IPS DF 19.7 (cell line): ENCODE measurements at regions not wholly inside any gene's neighbourhood (a gene's known extent, or its start where the extent isn't known, plus 50 kb on each side); places are given as distances from the start of the nearest gene placed in this dataset.

Experiments
- DNase-seq: peaks from one replicate; pipeline ENCODE4 v3.0.0-alpha.2; 2013; ENCODE audit warnings: low read depth, low spot score

- DNase-seq: no peak
These were observed 575.5 kb downstream of the GBA3 start for GRCh38 chr4:23268072-23268771.

DNA sequence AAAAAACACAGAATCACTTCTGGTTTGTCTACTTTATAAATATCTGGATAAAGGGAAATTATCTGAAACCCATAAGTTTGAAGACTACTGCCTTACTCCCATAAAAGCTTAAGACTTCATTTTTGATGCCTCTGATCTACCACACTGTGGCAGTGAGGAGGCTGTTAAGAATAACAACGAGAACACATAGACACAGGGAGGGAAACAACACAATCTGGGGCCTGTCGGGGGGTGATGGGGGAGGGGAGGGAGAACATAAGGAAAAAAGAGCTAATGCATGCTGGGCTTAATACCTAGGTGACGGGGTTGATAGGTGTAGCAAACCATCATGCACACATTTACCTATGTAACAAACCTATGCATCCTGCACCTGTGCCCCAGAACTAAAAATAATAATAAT, 573.7 kb downstream of the GBA3 start:
- no peak for DNase-seq

- DNase-seq: no peak
These were observed 567.8 kb downstream of the GBA3 start for GRCh38 chr4:23260511-23260910.

GRCh38 chr4:23245203-23245832, 552.6 kb downstream of the GBA3 start:
- DNase-seq: no peak

- no peak for DNase-seq
These were observed 550.2 kb downstream of the GBA3 start for GRCh38 chr4:23242962-23243361.

- no peak for DNase-seq
These were observed 548.7 kb downstream of the GBA3 start for GRCh38 chr4:23241408-23241807.

DNA sequence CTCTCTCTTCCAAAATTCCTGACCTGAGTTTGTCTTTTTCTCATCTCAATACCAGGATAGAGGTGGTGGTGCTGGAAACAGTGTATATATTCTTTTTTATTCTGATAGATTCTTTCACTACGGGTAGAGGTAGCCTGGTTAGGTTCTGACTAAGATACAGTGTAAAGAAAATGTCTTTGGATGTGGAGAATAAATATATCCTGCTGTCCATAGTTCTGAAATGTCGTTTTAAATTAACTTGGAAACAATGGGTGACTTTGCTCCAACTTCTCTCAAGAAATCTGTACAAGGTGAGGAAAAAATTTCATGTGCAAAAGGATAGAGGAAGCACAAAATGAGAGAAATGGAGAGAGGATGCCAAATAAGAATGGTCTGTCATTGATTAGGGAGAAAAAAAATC, 546.1 kb downstream of the GBA3 start:
- DNase-seq: no peak

DNA sequence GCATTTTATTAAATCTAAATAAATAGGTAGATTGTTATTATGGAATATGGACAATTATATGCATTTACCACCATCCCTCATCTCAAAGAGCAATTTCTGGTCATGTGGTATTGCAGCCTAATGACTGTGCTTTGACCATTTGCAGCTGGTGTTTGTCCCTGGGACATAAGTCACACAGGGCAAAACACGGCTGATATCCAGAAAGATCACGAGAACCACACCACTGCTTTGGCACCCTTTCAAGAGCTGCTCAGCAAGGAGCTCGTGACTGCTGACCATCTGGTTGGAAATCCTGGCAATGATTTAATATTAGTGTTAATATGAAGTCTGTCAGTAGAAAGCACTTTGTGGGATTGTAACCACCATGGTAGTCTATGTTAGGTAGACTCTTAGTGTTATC, 545.0 kb downstream of the GBA3 start:
- no peak for DNase-seq

DNA sequence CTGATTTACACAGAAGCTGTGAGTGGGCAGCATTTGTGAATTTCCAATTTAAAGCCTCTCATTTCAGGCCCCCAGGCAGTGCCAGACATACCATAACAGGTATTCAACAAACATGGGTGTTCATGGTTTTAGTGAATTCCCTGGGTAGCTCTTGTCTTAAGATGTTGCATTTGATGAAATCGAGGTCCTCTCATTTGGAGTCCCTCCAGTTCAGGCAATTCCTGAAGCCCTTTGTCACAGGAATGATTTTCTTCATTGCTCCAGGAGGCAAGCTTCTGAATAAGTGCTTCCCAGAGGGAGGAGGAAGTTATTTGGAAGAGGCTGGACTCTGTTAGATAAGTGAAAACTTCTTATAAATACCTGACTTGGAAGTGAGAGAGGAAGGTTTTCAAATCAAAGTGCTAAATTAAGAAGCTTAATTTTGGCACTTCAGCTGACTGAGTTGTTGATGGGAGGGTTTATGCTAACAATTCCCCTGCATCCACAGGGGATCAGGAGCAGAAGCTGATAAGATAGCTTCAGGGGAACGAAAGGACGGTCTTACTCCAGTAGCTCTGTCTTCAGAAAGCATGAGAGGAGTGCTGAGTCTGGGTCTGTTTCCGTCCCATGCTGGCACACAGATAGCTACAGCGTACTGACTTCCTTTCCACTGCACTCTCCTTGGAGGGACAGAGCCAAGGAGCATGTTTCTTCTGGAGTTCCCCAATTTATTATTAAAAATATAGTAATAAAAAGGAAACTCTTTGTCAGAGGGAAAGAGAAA, 543.1 kb downstream of the GBA3 start:
- DNase-seq: no peak

DNA sequence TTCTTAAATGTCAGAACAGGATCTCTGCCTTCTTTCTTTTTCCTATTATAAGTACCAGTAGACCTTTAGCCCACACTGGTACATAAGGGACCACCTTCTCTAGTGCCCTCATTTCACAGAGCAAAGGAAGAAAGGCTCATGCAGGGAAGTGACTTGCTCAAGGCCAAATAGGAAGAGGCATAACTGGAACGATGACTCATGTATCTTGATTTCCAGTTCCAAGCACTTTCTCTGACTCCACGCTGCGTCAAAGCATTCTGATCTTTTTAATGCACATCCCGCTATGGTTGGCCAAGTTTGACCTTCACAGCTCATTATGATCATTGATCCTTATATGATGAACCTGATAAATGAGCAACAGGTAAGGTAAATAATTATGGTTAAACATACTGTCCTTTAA, 542.0 kb downstream of the GBA3 start:
- no peak for DNase-seq

DNA sequence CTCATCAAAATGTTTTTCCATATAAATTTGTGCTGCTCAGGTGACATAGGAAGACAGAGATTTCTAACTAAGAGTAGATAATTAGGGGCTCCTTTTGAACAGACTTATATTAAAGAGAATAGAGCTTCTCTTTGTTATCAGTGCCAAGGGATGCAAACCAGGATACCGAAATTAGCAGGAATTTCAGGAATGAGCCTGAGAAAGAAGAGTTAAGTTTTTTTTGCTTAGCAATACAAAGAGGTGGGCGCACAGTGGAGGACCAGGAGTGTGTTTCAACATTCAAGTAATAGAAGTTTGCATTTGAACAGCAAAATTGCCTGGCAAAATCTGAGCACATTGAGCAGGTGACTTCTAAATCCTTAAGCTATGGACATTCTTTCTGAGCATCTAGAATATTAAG, 541.3 kb downstream of the GBA3 start:
- DNase-seq: no peak

- DNase-seq: no peak
These were observed 540.9 kb downstream of the GBA3 start for GRCh38 chr4:23233596-23233995.

GRCh38 chr4:23232987-23233386, 540.2 kb downstream of the GBA3 start:
- no peak for DNase-seq

DNA sequence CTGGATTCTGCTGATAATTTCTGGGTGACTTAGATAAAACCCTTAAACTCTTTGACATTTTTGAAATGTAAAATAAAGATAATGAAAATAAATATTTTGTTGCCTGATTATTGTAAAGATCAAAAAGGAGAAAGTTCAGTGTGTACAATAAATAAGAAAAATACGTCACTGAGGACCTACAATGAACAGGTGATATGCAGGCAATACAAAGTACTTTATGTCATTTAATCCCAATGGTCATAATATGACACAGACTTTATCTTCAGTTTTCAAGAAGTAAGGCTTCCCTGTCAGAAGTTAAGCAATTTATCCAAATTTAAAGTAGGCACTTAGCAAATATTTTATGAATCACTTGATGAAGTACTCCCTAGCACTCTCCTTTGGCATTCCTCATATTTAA, 532.8 kb downstream of the GBA3 start:
- DNase-seq: no peak

DNA sequence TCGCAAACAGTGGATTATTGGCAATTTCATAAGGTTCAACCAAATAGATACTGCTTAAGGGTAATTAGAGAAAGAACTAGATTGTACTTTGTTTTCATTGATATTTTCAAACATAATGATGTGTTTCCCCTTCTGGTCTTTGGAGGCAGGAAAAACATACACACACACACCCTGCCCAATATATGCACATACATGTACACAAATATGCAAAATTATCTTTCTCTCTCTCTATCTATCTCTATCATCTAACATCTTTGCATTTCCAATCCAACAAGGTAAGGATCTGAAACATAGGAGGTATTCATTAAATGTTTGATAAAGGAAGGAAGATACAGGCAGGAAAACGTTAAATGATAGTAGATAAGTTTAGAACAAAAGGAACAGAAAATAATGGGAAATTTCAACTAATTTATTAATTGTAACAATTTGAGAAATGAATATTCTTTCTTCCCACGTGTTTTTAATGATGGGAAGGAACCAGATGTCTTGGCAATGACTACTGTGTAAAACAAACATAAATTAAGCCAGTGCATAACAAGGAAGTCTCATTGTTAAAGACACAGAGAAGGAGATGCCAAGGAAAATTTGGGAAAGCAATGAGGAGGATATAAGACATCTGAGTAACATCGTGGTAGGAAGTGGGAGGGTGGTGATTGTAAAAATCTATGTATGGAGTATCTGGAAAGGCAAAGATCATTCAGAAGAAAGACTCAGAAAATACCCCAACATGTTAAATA, 532.1 kb downstream of the GBA3 start:
- no peak for DNase-seq

GRCh38 chr4:23220911-23221310, 528.2 kb downstream of the GBA3 start:
- DNase-seq: no peak

- DNase-seq: no peak
These were observed 527.2 kb downstream of the GBA3 start for GRCh38 chr4:23219779-23220408.

- no peak for DNase-seq
These were observed 520.5 kb downstream of the GBA3 start for GRCh38 chr4:23213198-23213597.

GRCh38 chr4:23212558-23212957, 519.8 kb downstream of the GBA3 start:
- no peak for DNase-seq

DNA sequence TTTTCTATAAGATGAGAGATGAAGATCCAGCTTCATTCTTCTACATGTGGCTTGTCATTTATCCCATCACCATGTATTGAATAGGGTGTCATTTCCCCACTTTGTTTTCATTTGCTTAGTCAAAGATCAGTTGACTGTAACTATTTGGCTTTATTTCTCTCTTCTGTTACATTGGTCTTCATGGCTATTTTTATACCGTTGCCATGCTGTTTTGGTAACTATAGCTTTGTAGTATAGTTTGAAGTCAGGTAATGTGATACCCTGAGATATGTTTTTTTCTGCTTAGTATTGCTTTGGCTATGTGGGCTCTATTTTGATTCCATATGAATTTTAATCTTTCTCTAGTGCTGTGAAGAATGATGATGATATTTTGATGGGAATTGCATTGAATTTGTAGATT, 514.3 kb downstream of the GBA3 start:
- no peak for DNase-seq

GRCh38 chr4:23202712-23203247, 510.0 kb downstream of the GBA3 start:
- no peak for DNase-seq
